Trophoblast cell (in vitro differentiated cells and primary cell): ENCODE measurements at regions not wholly inside any gene's neighbourhood (a gene's known extent, or its start where the extent isn't known, plus 50 kb on each side); places are given as distances from the start of the nearest gene placed in this dataset.
A peak's percentile ranks its signal among the peaks of the same experiment; 100 is the strongest.
"Not testable (repeated sequence)": the region's sequence is repeated elsewhere in the genome, so short reads cannot be mapped to it uniquely, and the experiment has no call there.

Source experiments
- DNase-seq, 2 donors: peaks; one replicate each; pipeline ENCODE4 v3.0.0-alpha.2; 2016
- H2AFZ ChIP-seq: 2 replicates; pipeline ENCODE4 v1.6.1; 2013; ENCODE audit warnings: low read length, moderate library complexity, mild to moderate bottlenecking; ENCODE audit not compliant: insufficient read depth, poor library complexity
- H2AK5ac ChIP-seq: 2 replicates; pipeline ENCODE4 v1.6.1; 2013; ENCODE audit warnings: mild to moderate bottlenecking, low read length
- H2BK120ac ChIP-seq: 2 replicates; pipeline ENCODE4 v1.6.1; 2013; ENCODE audit warnings: low read length, mild to moderate bottlenecking, moderate library complexity; ENCODE audit not compliant: insufficient read depth, poor library complexity
- H2BK12ac ChIP-seq: 2 replicates; pipeline ENCODE4 v1.6.1; 2013; ENCODE audit warnings: mild to moderate bottlenecking, low read length, moderate library complexity
- H2BK5ac ChIP-seq: 2 replicates; pipeline ENCODE4 v1.6.1; 2013; ENCODE audit warnings: low read length, low read depth, moderate library complexity, mild to moderate bottlenecking; ENCODE audit not compliant: poor library complexity
- H3K14ac ChIP-seq: 2 replicates; pipeline ENCODE4 v1.6.1; 2013; ENCODE audit warnings: mild to moderate bottlenecking, low read length
- H3K18ac ChIP-seq: 2 replicates; pipeline ENCODE4 v1.6.1; 2013; ENCODE audit warnings: mild to moderate bottlenecking, low read length
- H3K23ac ChIP-seq: 2 replicates; pipeline ENCODE4 v1.6.1; 2013; ENCODE audit warnings: low read length
- H3K27ac ChIP-seq: 2 replicates; pipeline ENCODE4 v1.5.1; 2013; ENCODE audit warnings: low read depth, mild to moderate bottlenecking, inconsistent platforms, low read length, moderate library complexity
- H3K27me3 ChIP-seq: 2 replicates; pipeline ENCODE4 v1.6.1; 2013; ENCODE audit warnings: inconsistent platforms, mild to moderate bottlenecking, low read length, moderate library complexity; ENCODE audit not compliant: insufficient read depth
- H3K36me3 ChIP-seq, 2 experiments: 1 replicate in 1 of 2; 2 replicates in 1 of 2; pipeline ENCODE4 v1.6.1; 2013; ENCODE audit warnings: low read length in 2 of 2, mild to moderate bottlenecking in 2 of 2, moderate library complexity in 1 of 2; ENCODE audit not compliant: insufficient read depth in 2 of 2, control insufficient read depth in 1 of 2
- H3K4ac ChIP-seq: 2 replicates; pipeline ENCODE4 v1.6.1; 2013; ENCODE audit warnings: low read depth, mild to moderate bottlenecking, low read length, moderate library complexity
- H3K4me1 ChIP-seq, 2 experiments: 1 replicate in 1 of 2; 2 replicates in 1 of 2; pipeline ENCODE4 v1.6.1; 2013; ENCODE audit warnings: low read length in 2 of 2, mild to moderate bottlenecking in 2 of 2, moderate library complexity in 1 of 2; ENCODE audit not compliant: insufficient read depth in 2 of 2, control insufficient read depth in 1 of 2
- H3K4me2 ChIP-seq: 2 replicates; pipeline ENCODE4 v1.6.1; 2013; ENCODE audit warnings: inconsistent platforms, mild to moderate bottlenecking, low read length, moderate library complexity
- H3K4me3 ChIP-seq: 2 replicates; pipeline ENCODE4 v1.5.1; 2013; ENCODE audit warnings: mild to moderate bottlenecking, low read depth, low read length, inconsistent platforms
- H3K79me1 ChIP-seq: one replicate; pipeline ENCODE4 v1.6.1; 2013; ENCODE audit warnings: low read length
- H3K79me2 ChIP-seq: 2 replicates; pipeline ENCODE4 v1.6.1; 2013; ENCODE audit warnings: low read length, mild to moderate bottlenecking; ENCODE audit not compliant: control insufficient read depth, insufficient read depth, poor library complexity
- H3K9ac ChIP-seq: 2 replicates; pipeline ENCODE4 v1.6.1; 2013; ENCODE audit warnings: mild to moderate bottlenecking, low read length
- H3K9me3 ChIP-seq: 2 replicates; pipeline ENCODE4 v1.6.1; 2013; ENCODE audit warnings: low read depth, mild to moderate bottlenecking, control low read depth, inconsistent platforms, low read length; ENCODE audit not compliant: insufficient read depth
- H4K12ac ChIP-seq: 2 replicates; pipeline ENCODE4 v1.6.1; 2013; ENCODE audit warnings: low read depth, mild to moderate bottlenecking, low read length, moderate library complexity
- H4K8ac ChIP-seq: 2 replicates; pipeline ENCODE4 v1.6.1; 2013; ENCODE audit warnings: low read depth, mild to moderate bottlenecking, low read length, moderate library complexity
- H4K91ac ChIP-seq: one replicate; pipeline ENCODE4 v1.6.1; 2013; ENCODE audit warnings: low read depth, mild to moderate bottlenecking, low read length, moderate library complexity
- WGBS: extraction: QIAGEN DNeasy Blood & Tissue Kit; methylation state at CpG from one replicate; pipeline ENCODE4 v1.1.7; 2013; ENCODE audit warnings: missing lambda C conversion rate; ENCODE audit not compliant: insufficient read length, insufficient coverage; ENCODE audit errors: extremely low coverage; 5-methylcytosine and 5-hydroxymethylcytosine counted together

GRCh38 chr2:131681611-131682121 lies 154.0 kb downstream of the CCDC74A start:
- no CpG with 5 or more reads among the region's 10 CpGs for WGBS
- Histone ChIP-seq H4K8ac (peak overlapping the region; percentile 93), H4K12ac (peak overlapping the region; percentile 82)

GRCh38 chr2:131682122-131682944 lies 154.6 kb downstream of the CCDC74A start:
- H3K4ac ChIP-seq = peak overlapping the region; percentile 39
- H3K9ac ChIP-seq = peak overlapping the region; percentile 69
- DNase-seq = peak; percentile 66 to 71
- H3K27me3 ChIP-seq = no peaks in the 10 kb centered on the region
- no CpG with 5 or more reads among the region's 51 CpGs for WGBS
- H3K36me3 ChIP-seq = no peaks in the 10 kb centered on the region
- H2BK12ac ChIP-seq = peak overlapping the region; percentile 68
- peak overlapping the region; percentile 82 for H4K91ac ChIP-seq
- H3K18ac ChIP-seq = peak overlapping the region; percentile 69
- H3K27ac ChIP-seq = no peak overlapping the region
- peak overlapping the region; percentile 86 for H2BK120ac ChIP-seq
- H3K4me2 ChIP-seq = peak overlapping the region; percentile 86
- H2AK5ac ChIP-seq = no peak overlapping the region
- H3K14ac ChIP-seq = peak overlapping the region; percentile 75
- H3K79me2 ChIP-seq = peaks cover 3% of the 10 kb centered on the region
- H3K23ac ChIP-seq = no peak overlapping the region
- H2AFZ ChIP-seq = peak overlapping the region; percentile 69
- peaks cover 5% of the 10 kb centered on the region in 2 experiments for H3K4me1 ChIP-seq
- peak overlapping the region; percentile 70 for H2BK5ac ChIP-seq
- H4K12ac ChIP-seq = peak overlapping the region; percentile 82
- peak overlapping the region; percentile 93 for H4K8ac ChIP-seq
- peak overlapping the region; percentile 80 for H3K4me3 ChIP-seq
- no peaks in the 10 kb centered on the region for H3K9me3 ChIP-seq
- peaks cover 6% of the 10 kb centered on the region for H3K79me1 ChIP-seq

More at GRCh38 chr2:131681611-131682121, 154.0 kb downstream of the CCDC74A start:
- not testable (repeated sequence) for H3K36me3 ChIP-seq, H3K27me3 ChIP-seq, H2BK5ac ChIP-seq, H3K4me1 ChIP-seq, H3K27ac ChIP-seq, H3K4ac ChIP-seq, H3K9me3 ChIP-seq, H3K79me2 ChIP-seq, H2AK5ac ChIP-seq, DNase-seq, H3K79me1 ChIP-seq, H2BK12ac ChIP-seq, H3K23ac ChIP-seq
- Histone ChIP-seq H2BK120ac (peak overlapping the region; percentile 86), H3K18ac (peak overlapping the region; percentile 69), H3K14ac (peak overlapping the region; percentile 75), H3K4me2 (peak overlapping the region; percentile 86), H3K9ac (peak overlapping the region; percentile 76), H4K91ac (peak overlapping the region; percentile 82), H3K4me3 (peak overlapping the region; percentile 80), H2AFZ (peak overlapping the region; percentile 69)

DNA sequence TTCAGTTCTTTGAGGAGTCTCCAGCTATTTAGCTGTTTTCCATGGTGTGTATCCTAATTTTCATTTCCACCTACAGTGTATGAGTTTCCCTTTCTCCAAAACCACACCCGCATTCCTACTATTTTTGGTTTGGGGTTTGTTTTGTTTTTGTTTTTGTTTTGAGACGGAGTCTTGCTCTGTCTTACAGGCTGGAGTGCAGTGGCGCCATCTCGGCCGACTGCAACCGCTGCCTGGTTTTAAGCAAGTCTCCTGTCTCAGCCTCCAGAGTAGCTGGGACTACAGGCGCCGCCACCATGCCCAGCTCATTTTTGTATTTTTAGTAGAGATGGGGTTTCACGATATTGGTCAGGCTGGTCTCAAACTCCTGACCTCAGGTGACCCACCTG lies 155.2 kb downstream of the CCDC74A start:
- not testable (repeated sequence) for H3K79me2 ChIP-seq, H4K12ac ChIP-seq, H3K4ac ChIP-seq, H2AK5ac ChIP-seq, H3K9me3 ChIP-seq, H2BK12ac ChIP-seq, H3K18ac ChIP-seq, H3K4me3 ChIP-seq, H4K91ac ChIP-seq, H3K79me1 ChIP-seq, H3K36me3 ChIP-seq, H3K9ac ChIP-seq, H3K14ac ChIP-seq, H2BK5ac ChIP-seq, H3K23ac ChIP-seq, H2BK120ac ChIP-seq, H4K8ac ChIP-seq, H2AFZ ChIP-seq, H3K27me3 ChIP-seq, H3K27ac ChIP-seq, H3K4me1 ChIP-seq
- DNase-seq = peak in 1 of 2 donors; percentile 16
- no CpG with 5 or more reads among the region's 9 CpGs for WGBS
- H3K4me2 ChIP-seq = peak overlapping the region; percentile 86

GRCh38 chr2:131684631-131685316 lies 157.1 kb downstream of the CCDC74A start:
- H3K18ac ChIP-seq, H3K4me1 ChIP-seq, H3K14ac ChIP-seq, H3K79me2 ChIP-seq, H4K8ac ChIP-seq, H3K27me3 ChIP-seq, H3K79me1 ChIP-seq, H2AFZ ChIP-seq, H2BK12ac ChIP-seq, H4K91ac ChIP-seq, H4K12ac ChIP-seq, H2AK5ac ChIP-seq, H3K4me3 ChIP-seq, H3K4ac ChIP-seq, H3K9me3 ChIP-seq, H3K4me2 ChIP-seq, H2BK120ac ChIP-seq, H2BK5ac ChIP-seq, H3K9ac ChIP-seq, H3K27ac ChIP-seq, H3K36me3 ChIP-seq, H3K23ac ChIP-seq: not testable (repeated sequence)
- WGBS = no CpG with 5 or more reads among the region's 4 CpGs
- DNase-seq = peak in 1 of 2 donors; percentile 46
